H1 (cell line): ENCODE measurements at regions not wholly inside any gene's neighbourhood (a gene's known extent, or its start where the extent isn't known, plus 50 kb on each side); places are given as distances from the start of the nearest gene placed in this dataset.

Experiments
- CTCF ChIA-PET: fragments of 300-600 bp; sonication (Branson Sonifier 250); formaldehyde crosslinking; loops from one replicate; lab custom pipeline; 2021; ENCODE audit not compliant: partially characterized antibody; lab: Charles Lee
- POLR2A ChIA-PET: fragments of 300-600 bp; sonication (Branson Sonifier 250); formaldehyde crosslinking; loops from one replicate; lab custom pipeline; 2021; ENCODE audit warnings: inconsistent platforms; ENCODE audit not compliant: partially characterized antibody; lab: Charles Lee
- DNase-seq, 2 experiments: peaks; one replicate each; pipeline versions ENCODE4 v3.0.0 to v3.0.0-alpha.2; 2010 to 2022; ENCODE audit warnings: low spot score in 2 of 2, low read depth in 1 of 2, mixed read lengths in 1 of 2
- FAIRE-seq: peaks from 2 replicates; lab custom pipeline; 2011; peaks lifted over from hg19 to GRCh38; lab: Jason Lieb, UNC
- H2AFZ ChIP-seq: 2 replicates; pipeline ENCODE4 v1.8.1; 2012; ENCODE audit warnings: low read length, inconsistent platforms
- H2AK5ac ChIP-seq: 2 replicates; pipeline ENCODE4 v1.6.1; 2013; ENCODE audit warnings: low read depth, low read length
- H2BK120ac ChIP-seq: replicated peaks from 2 replicates; pipeline ENCODE3; 2013; ENCODE audit warnings: low read depth, low read length, inconsistent platforms
- H2BK12ac ChIP-seq: 2 replicates; pipeline ENCODE4 v1.6.1; 2013; ENCODE audit warnings: low read depth, low read length
- H2BK15ac ChIP-seq: 2 replicates; pipeline ENCODE4 v1.6.1; 2013; ENCODE audit warnings: low read length
- H2BK20ac ChIP-seq: 2 replicates; pipeline ENCODE4 v1.6.1; 2013; ENCODE audit warnings: low read length
- H2BK5ac ChIP-seq: 2 replicates; pipeline ENCODE4 v1.6.1; 2013; ENCODE audit warnings: low read depth, low read length
- H3K14ac ChIP-seq: 2 replicates; pipeline ENCODE4 v1.6.1; 2013; ENCODE audit warnings: inconsistent platforms; ENCODE audit not compliant: insufficient read length
- H3K18ac ChIP-seq: 2 replicates; pipeline ENCODE4 v1.6.1; 2013; ENCODE audit warnings: low read length; ENCODE audit errors: extremely low read depth
- H3K23ac ChIP-seq: 2 replicates; pipeline ENCODE4 v1.6.1; 2013; ENCODE audit warnings: inconsistent platforms; ENCODE audit not compliant: insufficient read length
- H3K23me2 ChIP-seq: 2 replicates; pipeline ENCODE4 v1.6.1; 2013; ENCODE audit warnings: low read depth, low read length
- H3K27ac ChIP-seq: 2 replicates; pipeline ENCODE4 v1.6.1; 2011; ENCODE audit warnings: low read depth, low read length, inconsistent platforms
- H3K27me3 ChIP-seq, 4 experiments: replicated peaks in 1 of 4; 1 replicate in 1 of 4; 2 replicates in 3 of 4; pipeline versions ENCODE4 v1.6.1 to v1.8.1; 2011 to 2013; ENCODE audit warnings: low read length in 3 of 4, mild to moderate bottlenecking in 3 of 4, inconsistent platforms in 2 of 4, mixed read lengths in 2 of 4, moderate library complexity in 1 of 4; ENCODE audit not compliant: control insufficient read depth in 3 of 4, insufficient read depth in 3 of 4; ENCODE audit errors: extremely low read depth in 1 of 4
- H3K36me3 ChIP-seq, 4 experiments: 2 replicates each; pipeline versions ENCODE4 v1.6.1 to v1.8.1; 2011 to 2013; ENCODE audit warnings: mild to moderate bottlenecking in 4 of 4, low read length in 3 of 4, moderate library complexity in 2 of 4, control low read depth in 1 of 4, inconsistent platforms in 1 of 4; ENCODE audit not compliant: insufficient read depth in 4 of 4, control insufficient read depth in 2 of 4
- H3K4ac ChIP-seq: replicated peaks from 2 replicates; pipeline ENCODE3; 2013; ENCODE audit warnings: low read length, low read depth, mixed read lengths, inconsistent platforms; ENCODE audit not compliant: insufficient read length
- H3K4me1 ChIP-seq, 4 experiments: replicated peaks in 1 of 4; 1 replicate in 1 of 4; 2 replicates in 3 of 4; pipeline versions ENCODE4 v1.6.1 to v1.8.1; 2011 to 2013; ENCODE audit warnings: low read length in 3 of 4, inconsistent platforms in 2 of 4, mixed read lengths in 1 of 4; ENCODE audit not compliant: insufficient read depth in 4 of 4, control insufficient read depth in 3 of 4
- H3K4me2 ChIP-seq, 2 experiments: 2 replicates each; pipeline versions ENCODE4 v1.6.1 to v1.8.1; 2011 to 2013; ENCODE audit warnings: low read depth in 2 of 2, low read length in 2 of 2, control low read depth in 1 of 2, inconsistent platforms in 1 of 2, mild to moderate bottlenecking in 1 of 2; ENCODE audit not compliant: insufficient read depth in 1 of 2
- H3K4me3 ChIP-seq, 4 experiments: fragments of 200-600, 300-600 bp in 1 of 4; sonication (generic), shearing (Covaris generic), sonication (Bioruptor Twin) in 1 of 4; 2 replicates each; pipeline versions ENCODE4 v1.5.1 to v1.8.1; 2011 to 2016; ENCODE audit warnings: low read length in 4 of 4, low read depth in 3 of 4, control low read depth in 2 of 4, inconsistent platforms in 2 of 4, mild to moderate bottlenecking in 2 of 4, mixed read lengths in 1 of 4, moderate library complexity in 1 of 4; ENCODE audit not compliant: insufficient read depth in 2 of 4; ENCODE audit errors: extremely low read depth in 1 of 4
- H3K56ac ChIP-seq: replicated peaks from 2 replicates; pipeline ENCODE3; 2013; ENCODE audit warnings: low read depth, mild to moderate bottlenecking, mixed read lengths, low read length, inconsistent platforms; ENCODE audit not compliant: insufficient read length
- H3K79me1 ChIP-seq: 2 replicates; pipeline ENCODE4 v1.6.1; 2013; ENCODE audit warnings: low read depth, low read length, control low read depth
- H3K79me2 ChIP-seq, 2 experiments: 2 replicates each; pipeline versions ENCODE4 v1.6.1 to v1.8.1; 2012 to 2013; ENCODE audit warnings: low read length in 2 of 2, mild to moderate bottlenecking in 2 of 2, inconsistent platforms in 1 of 2; ENCODE audit not compliant: insufficient read depth in 2 of 2, control insufficient read depth in 1 of 2
- H3K9ac ChIP-seq, 4 experiments: replicated peaks in 1 of 4; 1 replicate in 1 of 4; 2 replicates in 3 of 4; pipeline versions ENCODE4 v1.6.1 to v1.8.1; 2011 to 2013; ENCODE audit warnings: low read depth in 3 of 4, low read length in 3 of 4, control low read depth in 2 of 4, mild to moderate bottlenecking in 2 of 4, moderate library complexity in 2 of 4, inconsistent platforms in 1 of 4; ENCODE audit errors: extremely low read depth in 1 of 4
- H3K9me3 ChIP-seq, 2 experiments: 2 replicates each; pipeline versions ENCODE4 v1.6.1 to v1.8.1; 2012 to 2013; ENCODE audit warnings: mild to moderate bottlenecking in 2 of 2, moderate library complexity in 2 of 2, control low read depth in 1 of 2, inconsistent platforms in 1 of 2, low read depth in 1 of 2, low read length in 1 of 2, mixed read lengths in 1 of 2; ENCODE audit not compliant: insufficient read depth in 2 of 2
- H4K20me1 ChIP-seq, 2 experiments: replicated peaks in 1 of 2; 2 replicates each; pipeline versions ENCODE3 to v1.8.1; 2011 to 2013; ENCODE audit warnings: inconsistent platforms in 2 of 2, low read length in 2 of 2, mild to moderate bottlenecking in 1 of 2; ENCODE audit not compliant: insufficient read depth in 2 of 2, control insufficient read depth in 1 of 2
- H4K5ac ChIP-seq: 2 replicates; pipeline ENCODE4 v1.6.1; 2013; ENCODE audit warnings: low read length, low read depth, mixed read lengths, inconsistent platforms; ENCODE audit not compliant: insufficient read length
- H4K8ac ChIP-seq: 2 replicates; pipeline ENCODE4 v1.8.0; 2013; ENCODE audit warnings: mild to moderate bottlenecking, moderate library complexity, low read length, inconsistent platforms; ENCODE audit not compliant: insufficient read depth; ENCODE audit errors: extremely low read depth
- H4K91ac ChIP-seq: replicated peaks from 2 replicates; pipeline ENCODE3; 2013; ENCODE audit warnings: low read length, mixed read lengths, inconsistent platforms; ENCODE audit not compliant: insufficient read length
- CEBPB ChIP-seq: IDR thresholded peaks from 2 replicates; pipeline ENCODE4 v1.6.1; 2012; ENCODE audit warnings: low read depth, low read length
- CTBP2 ChIP-seq: IDR thresholded peaks from 2 replicates; pipeline ENCODE4 v1.7.0; 2011; ENCODE audit warnings: borderline replicate concordance, mild to moderate bottlenecking, moderate library complexity, mixed read lengths, low read length; ENCODE audit not compliant: insufficient read depth, insufficient read length
- E2F6 ChIP-seq: IDR thresholded peaks from 2 replicates; pipeline ENCODE4 v1.6.1; 2012; ENCODE audit warnings: inconsistent platforms
- EZH2 ChIP-seq: fragments of 200-600 bp; sonication (generic); IDR thresholded peaks from 2 replicates; pipeline ENCODE4 v1.7.1; 2012; ENCODE audit warnings: low read depth, mild to moderate bottlenecking, moderate library complexity, low read length, inconsistent platforms; ENCODE audit not compliant: severe bottlenecking
- KDM5A ChIP-seq: fragments of 200-600 bp; IDR thresholded peaks from 2 replicates; pipeline ENCODE4 v1.7.1; 2012; ENCODE audit warnings: mild to moderate bottlenecking, low read length, inconsistent platforms, mixed read lengths
- NRF1 ChIP-seq: IDR thresholded peaks from 2 replicates; pipeline ENCODE4 v1.6.1; 2011; ENCODE audit warnings: mild to moderate bottlenecking, low read depth, low read length, improper control_type of control experiment
- RAD21 ChIP-seq, 2 experiments: IDR thresholded peaks in 1 of 2; conservative IDR thresholded peaks in 1 of 2; 2 replicates each; pipeline ENCODE4 v1.6.1; 2011; ENCODE audit warnings: low read depth in 2 of 2, low read length in 2 of 2, improper control_type of control experiment in 1 of 2, inconsistent platforms in 1 of 2, mild to moderate bottlenecking in 1 of 2, moderate library complexity in 1 of 2
- SP4 ChIP-seq: IDR thresholded peaks from 2 replicates; pipeline ENCODE4 v1.6.1; 2012; ENCODE audit warnings: low read length, inconsistent platforms
- YY1 ChIP-seq: IDR thresholded peaks from 2 replicates; pipeline ENCODE4 v1.6.1; 2011; ENCODE audit warnings: low read depth, mild to moderate bottlenecking, low read length
- WGBS, 2 experiments: shearing (Covaris generic) in 1 of 2; methylation state at CpG; one replicate each; pipeline versions ENCODE4 v1.1.6 to v1.1.7; 2013 to 2015; ENCODE audit warnings: low lambda C conversion rate in 2 of 2, mixed read lengths in 2 of 2, inconsistent platforms in 1 of 2, low coverage in 1 of 2, missing lambda C conversion rate in 1 of 2; ENCODE audit not compliant: insufficient replicate concordance in 2 of 2, insufficient coverage in 1 of 2, insufficient read length in 1 of 2; ENCODE audit errors: extremely low coverage in 1 of 2, missing lambda C conversion rate in 1 of 2; 5-methylcytosine and 5-hydroxymethylcytosine counted together

DNA sequence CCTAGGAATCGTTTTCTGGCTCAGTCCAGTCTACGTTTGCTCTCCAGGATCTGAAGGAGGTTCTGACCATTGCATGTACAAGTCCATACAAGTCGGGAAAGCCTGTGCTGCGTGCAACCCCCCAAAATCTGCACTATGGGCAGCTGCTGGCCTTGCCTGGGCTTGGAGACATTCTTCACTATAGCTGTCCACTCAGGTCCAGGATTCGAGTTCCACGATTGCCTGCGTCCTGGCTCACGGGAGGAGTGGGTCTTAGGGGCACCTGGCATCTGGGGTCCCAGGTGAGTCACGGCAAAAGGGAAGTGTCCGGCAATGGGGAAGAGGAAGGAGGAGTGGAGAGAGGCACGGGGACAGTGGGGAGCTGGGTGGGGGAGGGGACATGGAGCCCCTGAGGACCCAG is 563.0 kb downstream of the BRD1 start:
- 91% methylated on average over 11 of the region's 11 CpGs; no CpG with 5 or more reads in 1 of the 2 experiments for WGBS, 2 experiments
- H2BK15ac ChIP-seq: no peak overlapping the region
- H4K20me1 ChIP-seq: no peaks in the 10 kb centered on the region
- H3K23ac ChIP-seq: no peak overlapping the region
- no peak overlapping the region for H2AFZ ChIP-seq
- no peak overlapping the region for H3K9ac ChIP-seq
- H3K4me1 ChIP-seq: peaks cover 3 to 19% (median 14%) of the 10 kb centered on the region in 4 experiments
- H3K9me3 ChIP-seq: no peaks in the 10 kb centered on the region
- no peaks in the 10 kb centered on the region for H3K36me3 ChIP-seq
- no peak overlapping the region for H3K27ac ChIP-seq
- peak overlapping the region; percentile 49 for H4K91ac ChIP-seq
- no peak for DNase-seq
- no peak overlapping the region for H4K5ac ChIP-seq
- no peaks in the 10 kb centered on the region for H3K79me1 ChIP-seq
- no peak overlapping the region for H3K18ac ChIP-seq
- H3K4me3 ChIP-seq: no peak overlapping the region
- H2BK20ac ChIP-seq: no peak overlapping the region
- H2AK5ac ChIP-seq: no peak overlapping the region
- no peak for FAIRE-seq
- H3K14ac ChIP-seq: no peak overlapping the region
- TF ChIP-seq CTBP2 (no peak), YY1 (no peak), SP4 (no peak), RAD21 (IDR thresholded peaks at IDR 0.05 in 1 of 2, conservative IDR thresholded peaks at IDR 0.05 in 1 of 2; ENCODE audit: low read depth in 2 of 2, low read length in 2 of 2) (no peak), E2F6 (no peak), EZH2 (no peak), CEBPB (no peak), NRF1 (no peak), KDM5A (no peak)
- TF ChIP-seq, all 59 proteins: peak for 0
- no peaks in the 10 kb centered on the region for H3K27me3 ChIP-seq
- no peaks in the 10 kb centered on the region for H3K79me2 ChIP-seq
- peak overlapping the region; percentile 53 for H3K4ac ChIP-seq
- H3K23me2 ChIP-seq: peaks cover 6% of the 10 kb centered on the region; the same call in 1 of the 2 replicates
- no peak overlapping the region for H3K4me2 ChIP-seq
- no peak overlapping the region for H2BK5ac ChIP-seq
- ChIA-PET POLR2A (no interaction called here), CTCF (no interaction called here)
- no peak overlapping the region for H4K8ac ChIP-seq
- H3K56ac ChIP-seq: no peak overlapping the region
- H2BK120ac ChIP-seq: no peak overlapping the region
- no peak overlapping the region for H2BK12ac ChIP-seq
